ENCODE measurements at regions not wholly inside any gene's neighbourhood (a gene's known extent, or its start where the extent isn't known, plus 50 kb on each side); places are given as distances from the start of the nearest gene placed in this dataset.

DNA sequence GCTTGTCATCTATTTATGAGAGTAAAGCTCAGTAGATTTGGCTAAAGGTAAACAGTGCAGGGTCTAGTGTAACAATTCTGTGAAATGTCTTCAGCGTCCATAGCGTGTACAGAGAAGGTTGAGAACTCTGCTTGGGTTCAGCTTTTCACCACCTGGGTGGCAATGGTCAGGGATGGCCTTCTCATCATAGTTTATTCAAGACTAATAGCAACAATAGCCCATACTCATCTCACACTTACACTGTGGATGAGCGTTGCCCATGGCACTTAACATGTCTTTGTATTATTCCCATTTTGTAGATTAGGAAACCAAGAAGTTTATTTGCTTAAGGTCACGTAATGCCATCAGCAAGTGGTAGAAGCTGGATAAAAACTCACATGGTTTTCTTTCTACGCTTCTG is 106.8 kb upstream of the RND3 start:
- no peak for DNase-seq (ENCODE audit: low read depth)

- no peak for DNase-seq (ENCODE audit: low read depth)
Observed at GRCh38 chr2:150591496-150592285, 104.2 kb upstream of the RND3 start.

- no peak for DNase-seq (ENCODE audit: low read depth)
Observed at GRCh38 chr2:150589681-150590080, 102.2 kb upstream of the RND3 start.

GRCh38 chr2:150588506-150588870 is 101.0 kb upstream of the RND3 start:
- DNase-seq (ENCODE audit: low read depth), result no peak

DNA sequence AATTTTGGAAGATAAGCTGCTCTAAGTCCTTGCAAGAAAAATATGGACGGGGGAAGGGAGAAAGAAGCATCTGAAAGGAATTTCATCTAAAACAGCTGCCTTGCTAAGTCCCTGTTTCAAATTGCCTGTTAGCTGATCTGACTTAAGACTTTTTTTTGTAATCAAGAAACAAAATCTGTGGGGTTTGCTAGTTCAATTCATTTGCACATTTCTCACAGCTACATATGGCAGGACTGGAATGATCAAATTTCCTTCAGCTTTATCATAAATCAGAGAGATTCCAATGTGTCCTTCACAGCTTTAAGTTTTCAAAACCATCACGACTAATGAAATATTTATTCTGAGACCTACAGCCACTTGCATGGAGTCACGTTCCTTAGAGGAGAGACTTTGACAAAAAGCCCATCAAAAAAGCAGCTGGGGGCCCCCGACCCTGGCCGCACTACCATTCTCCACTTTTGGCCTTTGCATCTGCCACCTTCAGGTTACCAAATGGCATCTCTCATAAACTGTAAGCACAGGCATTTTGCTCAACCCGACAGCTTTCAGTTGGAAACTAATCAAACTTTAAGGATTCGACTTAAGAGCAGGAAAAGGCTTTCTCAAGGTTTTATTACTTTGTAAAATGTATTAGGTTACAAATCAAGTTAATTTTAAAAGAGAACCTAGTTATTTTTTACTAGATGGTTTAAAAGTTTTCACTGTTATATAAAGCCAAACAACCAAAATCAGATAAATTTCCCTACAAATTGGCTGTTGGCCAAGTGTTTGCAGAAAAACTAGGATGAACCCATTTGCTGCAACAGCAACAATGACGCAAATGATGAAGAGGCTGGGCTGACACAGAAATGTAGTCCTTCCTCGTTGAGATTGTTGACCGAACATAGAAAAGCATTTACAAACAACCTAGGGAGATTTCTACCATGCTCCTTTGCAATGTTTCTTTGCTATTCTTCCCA is 100.4 kb upstream of the RND3 start:
- DNase-seq (ENCODE audit: low read depth), result peak; percentile 69

DNA sequence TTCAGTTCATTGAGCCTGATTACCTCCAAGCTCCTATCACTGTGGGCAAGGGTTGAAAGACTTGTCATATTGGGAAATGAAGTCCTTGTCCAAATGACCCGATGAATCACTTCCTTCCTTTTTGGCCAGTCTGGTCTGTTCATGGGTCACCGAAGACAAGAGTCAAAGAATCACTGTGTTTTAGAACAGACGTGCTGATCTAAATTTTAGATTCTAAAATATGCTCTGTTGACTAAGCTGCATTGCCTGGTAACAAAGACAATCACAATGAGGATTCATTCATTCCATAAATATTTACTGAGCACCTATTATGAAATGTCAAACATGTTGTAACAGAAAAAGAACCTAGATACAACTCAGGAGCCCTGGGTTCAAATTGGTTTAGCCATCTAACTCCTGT is 99.4 kb upstream of the RND3 start:
- DNase-seq (ENCODE audit: low read depth), result no peak

- DNase-seq (ENCODE audit: low read depth), result no peak
Observed at GRCh38 chr2:150585221-150585971, 97.9 kb upstream of the RND3 start.

- DNase-seq (ENCODE audit: low read depth), result no peak
Observed at GRCh38 chr2:150584081-150584480, 96.6 kb upstream of the RND3 start.

- no peak for DNase-seq (ENCODE audit: low read depth)
Observed at GRCh38 chr2:150581717-150582472, 94.4 kb upstream of the RND3 start.

DNA sequence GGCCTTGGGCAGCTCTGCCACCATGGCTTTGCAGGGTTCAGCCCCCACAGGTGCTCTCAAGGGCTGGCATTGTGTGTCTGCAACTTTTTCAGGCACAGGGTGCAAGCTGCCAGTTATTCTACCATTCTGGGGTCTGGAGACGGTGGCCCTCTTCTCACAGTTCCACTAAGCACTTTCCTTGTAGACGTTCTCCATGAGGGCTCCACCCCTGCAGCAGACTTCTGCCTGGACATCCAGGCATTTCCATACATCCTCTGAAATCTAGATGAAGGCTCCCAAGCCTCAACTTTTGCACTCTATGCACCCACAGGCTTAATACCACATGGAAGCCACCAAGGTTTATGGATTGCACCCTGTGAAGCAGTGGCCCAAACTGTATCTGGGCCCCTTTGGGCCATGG is 91.0 kb upstream of the RND3 start:
- no peak for DNase-seq (ENCODE audit: low read depth)

GRCh38 chr2:150575861-150576260 is 88.4 kb upstream of the RND3 start:
- DNase-seq (ENCODE audit: low read depth), result no peak

DNA sequence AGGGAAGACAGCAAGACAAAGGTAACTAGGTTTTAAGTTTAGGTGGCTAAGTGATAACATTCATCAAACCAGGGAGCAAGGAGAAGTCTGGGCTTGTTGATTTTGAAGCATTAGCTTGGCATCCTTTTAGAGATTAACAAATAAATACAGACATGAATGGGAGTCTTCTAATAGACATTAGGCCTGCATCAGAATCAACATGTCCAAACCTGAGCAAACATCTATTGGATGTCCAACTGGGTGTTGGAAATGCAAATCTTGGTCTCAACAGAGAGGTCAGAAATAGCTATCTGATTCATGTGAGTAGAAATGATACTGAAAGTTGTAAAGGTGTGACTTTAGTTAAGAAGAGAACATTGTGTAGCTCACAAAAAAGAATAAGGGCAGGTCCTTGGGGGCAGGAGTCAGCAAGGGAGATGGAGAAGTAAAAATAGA is 85.5 kb upstream of the RND3 start:
- DNase-seq (ENCODE audit: low read depth), result no peak

DNA sequence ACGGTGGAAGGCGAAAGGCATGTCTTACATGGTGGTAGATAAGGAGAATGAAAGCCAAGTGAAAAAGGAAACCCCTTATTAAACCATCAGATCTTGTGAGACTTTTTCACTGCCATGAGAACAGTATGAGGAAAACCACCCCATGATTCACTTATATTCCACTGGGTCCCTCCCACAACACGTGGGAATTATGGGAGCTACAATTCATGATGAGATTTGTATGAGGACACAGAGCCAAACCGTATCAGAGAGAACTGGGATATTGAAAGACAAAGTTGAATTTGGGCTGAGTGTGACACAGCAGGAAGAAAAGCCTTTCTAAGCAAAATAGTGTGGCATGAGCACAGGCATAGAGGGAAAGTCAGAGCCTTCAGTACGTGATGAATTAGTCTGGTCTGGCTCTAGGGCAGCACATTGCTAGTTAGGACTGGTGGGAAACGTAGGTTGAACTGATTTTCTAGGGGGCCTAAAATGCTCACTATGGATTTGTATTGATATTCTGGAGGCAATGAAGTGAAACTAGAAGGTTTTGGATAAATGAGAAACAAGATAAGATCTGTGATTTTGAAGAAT is 84.8 kb upstream of the RND3 start:
- DNase-seq (ENCODE audit: low read depth), result no peak

- DNase-seq (ENCODE audit: low read depth), result no peak
Observed at GRCh38 chr2:150571121-150571520, 83.7 kb upstream of the RND3 start.

GRCh38 chr2:150570712-150571111 is 83.2 kb upstream of the RND3 start:
- DNase-seq (ENCODE audit: low read depth), result peak; percentile 36

GRCh38 chr2:150569761-150570160 is 82.3 kb upstream of the RND3 start:
- DNase-seq (ENCODE audit: low read depth), result no peak

GRCh38 chr2:150567771-150568301 is 80.4 kb upstream of the RND3 start:
- DNase-seq (ENCODE audit: low read depth), result no peak

GRCh38 chr2:150566289-150566688 is 78.8 kb upstream of the RND3 start:
- no peak for DNase-seq (ENCODE audit: low read depth)

DNA sequence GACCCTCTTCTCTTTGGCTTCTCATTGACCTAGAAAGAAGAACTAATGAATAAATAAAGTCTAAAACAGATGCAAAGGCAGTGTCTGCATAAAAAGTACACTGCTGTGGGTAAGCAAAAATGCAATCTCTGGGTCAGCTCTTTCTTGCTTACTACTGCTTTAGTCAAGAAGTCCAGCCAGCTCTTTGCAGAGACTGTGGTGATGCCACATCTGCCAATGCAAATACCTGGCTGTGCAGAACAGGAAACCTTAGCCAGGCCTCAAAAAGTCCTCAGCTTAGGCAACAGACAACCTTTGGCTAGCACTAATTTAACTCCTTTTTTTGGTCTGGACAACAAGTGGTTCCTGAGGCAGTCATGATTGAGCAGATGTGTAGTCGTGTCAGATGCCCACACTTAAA is 73.6 kb upstream of the RND3 start:
- no peak for DNase-seq (ENCODE audit: low read depth)

DNA sequence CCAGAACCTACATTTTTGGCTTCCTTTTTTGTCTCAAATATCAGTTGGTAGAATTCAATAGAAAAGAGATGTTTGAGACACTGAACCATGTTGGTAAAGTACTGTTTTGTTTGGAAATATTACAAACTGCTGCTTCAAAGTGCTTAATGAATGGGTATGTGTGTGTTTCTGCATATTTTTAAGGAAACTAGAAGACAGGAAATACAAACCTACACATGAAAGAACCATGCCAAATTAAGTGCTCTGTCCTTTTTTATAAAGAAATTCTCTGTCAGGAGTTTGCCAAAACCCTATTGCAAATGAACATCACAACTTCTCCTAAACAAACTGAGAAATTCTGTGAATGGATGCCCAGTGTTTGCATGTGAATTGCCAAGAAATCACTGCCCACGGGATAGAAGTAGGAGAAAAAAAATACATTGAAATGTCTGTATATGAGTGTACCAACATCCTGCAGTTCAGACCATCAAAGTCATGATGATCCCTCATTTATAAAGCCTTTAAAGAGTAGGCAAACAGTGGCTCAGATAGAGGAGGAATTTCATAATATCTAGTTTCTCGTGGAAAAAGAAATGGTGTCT is 69.6 kb upstream of the RND3 start:
- DNase-seq (ENCODE audit: low read depth), result no peak

All from myocyte (in vitro differentiated cells).